Adrenal gland (tissue), 5 donors: ENCODE measurements at regions not wholly inside any gene's neighbourhood (a gene's known extent, or its start where the extent isn't known, plus 50 kb on each side); places are given as distances from the start of the nearest gene placed in this dataset.

ENCODE experiments used
- CTCF ChIP-seq, 6 experiments: fragments of 450-650 bp in 4 of 6; fragments of 200-600 bp in 2 of 6; sonication (generic) in 1 of 6; IDR thresholded peaks; 1 replicate in 5 of 6; 2 replicates in 1 of 6; pipeline versions ENCODE4 v1.5.1 to v1.8.0; 2016 to 2021; ENCODE audit warnings: antibody characterized with exemption in 6 of 6, mild to moderate bottlenecking in 2 of 6, moderate library complexity in 1 of 6
- POLR2A ChIP-seq, 2 donors: fragments of 450-650 bp; IDR thresholded peaks; one replicate each; pipeline ENCODE4 v1.6.1; 2017; ENCODE audit warnings: antibody characterized with exemption in 2 of 2, mild to moderate bottlenecking in 2 of 2, moderate library complexity in 1 of 2
- donor health status: DM: no; HTN: no; CAD: no.

GRCh38 chr6:84549917-84550316 is 214.5 kb downstream of the TBX18 start:
- TF ChIP-seq CTCF (IDR thresholded peaks at IDR 0.05): no peak
- no peak for TF ChIP-seq POLR2A (IDR thresholded peaks at IDR 0.05)
